Uterus (tissue), 2 donors: ENCODE measurements at regions not wholly inside any gene's neighbourhood (a gene's known extent, or its start where the extent isn't known, plus 50 kb on each side); places are given as distances from the start of the nearest gene placed in this dataset.

Experiments
- POLR2A ChIP-seq, 2 donors: fragments of 450-650 bp; IDR thresholded peaks; one replicate each; pipeline ENCODE4 v1.6.1; 2016; ENCODE audit warnings: antibody characterized with exemption in 2 of 2, mild to moderate bottlenecking in 1 of 2, moderate library complexity in 1 of 2
- TF ChIP-seq, protein P1 (sequence below), 4 experiments: fragments of 200-600 bp in 2 of 4; fragments of 450-650 bp in 2 of 4; sonication (generic) in 2 of 4; IDR thresholded peaks; one replicate each; pipeline ENCODE4 v1.5.1; 2016 to 2019; ENCODE audit warnings: antibody characterized with exemption in 4 of 4, mild to moderate bottlenecking in 2 of 4, moderate library complexity in 1 of 4

DNA sequence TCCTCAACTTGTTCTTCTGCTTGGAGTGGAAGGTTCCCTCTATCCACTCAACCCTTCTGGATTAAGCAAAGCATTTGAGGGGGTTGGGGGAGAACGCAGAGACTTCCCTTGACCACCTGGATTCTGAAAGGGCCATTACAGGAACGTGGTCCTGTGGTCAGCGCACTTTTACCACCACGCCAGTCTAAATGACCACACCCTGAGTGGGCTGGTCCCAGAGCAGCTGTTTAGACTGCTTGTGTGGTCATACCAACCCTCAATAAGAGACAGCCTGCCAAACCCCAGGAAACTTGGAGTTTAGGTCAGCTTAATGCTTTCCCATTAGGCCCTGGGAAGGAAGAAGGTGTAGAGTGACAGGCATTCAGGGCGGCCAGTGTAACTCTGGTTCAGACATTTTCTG lies 165.5 kb upstream of the ATP2B1 start:
- TF ChIP-seq, protein P1, sequence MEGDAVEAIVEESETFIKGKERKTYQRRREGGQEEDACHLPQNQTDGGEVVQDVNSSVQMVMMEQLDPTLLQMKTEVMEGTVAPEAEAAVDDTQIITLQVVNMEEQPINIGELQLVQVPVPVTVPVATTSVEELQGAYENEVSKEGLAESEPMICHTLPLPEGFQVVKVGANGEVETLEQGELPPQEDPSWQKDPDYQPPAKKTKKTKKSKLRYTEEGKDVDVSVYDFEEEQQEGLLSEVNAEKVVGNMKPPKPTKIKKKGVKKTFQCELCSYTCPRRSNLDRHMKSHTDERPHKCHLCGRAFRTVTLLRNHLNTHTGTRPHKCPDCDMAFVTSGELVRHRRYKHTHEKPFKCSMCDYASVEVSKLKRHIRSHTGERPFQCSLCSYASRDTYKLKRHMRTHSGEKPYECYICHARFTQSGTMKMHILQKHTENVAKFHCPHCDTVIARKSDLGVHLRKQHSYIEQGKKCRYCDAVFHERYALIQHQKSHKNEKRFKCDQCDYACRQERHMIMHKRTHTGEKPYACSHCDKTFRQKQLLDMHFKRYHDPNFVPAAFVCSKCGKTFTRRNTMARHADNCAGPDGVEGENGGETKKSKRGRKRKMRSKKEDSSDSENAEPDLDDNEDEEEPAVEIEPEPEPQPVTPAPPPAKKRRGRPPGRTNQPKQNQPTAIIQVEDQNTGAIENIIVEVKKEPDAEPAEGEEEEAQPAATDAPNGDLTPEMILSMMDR (IDR thresholded peaks at IDR 0.05) = no peak
- no peak for TF ChIP-seq POLR2A (IDR thresholded peaks at IDR 0.05)
